Loucy (cell line): ENCODE measurements at regions not wholly inside any gene's neighbourhood (a gene's known extent, or its start where the extent isn't known, plus 50 kb on each side); places are given as distances from the start of the nearest gene placed in this dataset.

Experiments used
- H2AFZ ChIP-seq: fragments of 200-600 bp; sonication (generic); 2 replicates; pipeline ENCODE4 v1.6.0; 2016; ENCODE audit warnings: antibody characterized with exemption, mild to moderate bottlenecking, low read length, moderate library complexity
- H3F3A ChIP-seq: fragments of 200-600 bp; 2 replicates; pipeline ENCODE4 v1.6.0; 2016; ENCODE audit warnings: antibody characterized with exemption, low read depth, mild to moderate bottlenecking
- H3K27me3 ChIP-seq: fragments of 200-600 bp; sonication (generic); 2 replicates; pipeline ENCODE4 v1.6.1; 2014; ENCODE audit warnings: low read length, mild to moderate bottlenecking; ENCODE audit not compliant: insufficient read depth, poor library complexity, severe bottlenecking
- H3K36me3 ChIP-seq: fragments of 200-600 bp; sonication (generic); 2 replicates; pipeline ENCODE4 v1.6.1; 2016; ENCODE audit warnings: low read length; ENCODE audit not compliant: insufficient read depth
- H3K4me1 ChIP-seq: fragments of 200-600 bp; sonication (generic); 2 replicates; pipeline ENCODE4 v1.5.1; 2014; ENCODE audit warnings: low read length, mild to moderate bottlenecking; ENCODE audit not compliant: insufficient read depth, poor library complexity, severe bottlenecking
- H3K4me2 ChIP-seq: fragments of 200-600 bp; sonication (generic); 2 replicates; pipeline ENCODE4 v1.6.0; 2014; ENCODE audit warnings: antibody characterized with exemption, low read length, low read depth, mild to moderate bottlenecking; ENCODE audit not compliant: poor library complexity, severe bottlenecking
- H3K4me3 ChIP-seq: fragments of 200-600 bp; sonication (generic); 2 replicates; pipeline ENCODE4 v1.5.1; 2014; ENCODE audit warnings: low read length, mild to moderate bottlenecking, mixed read lengths; ENCODE audit not compliant: poor library complexity, severe bottlenecking
- H3K79me2 ChIP-seq: fragments of 200-600 bp; sonication (generic); 2 replicates; pipeline ENCODE4 v1.6.1; 2014; ENCODE audit warnings: low read length; ENCODE audit not compliant: insufficient read depth
- H3K9ac ChIP-seq: fragments of 200-600 bp; sonication (generic); 2 replicates; pipeline ENCODE4 v1.6.0; 2014; ENCODE audit warnings: mild to moderate bottlenecking, low read depth, low read length, moderate library complexity; ENCODE audit not compliant: poor library complexity, severe bottlenecking
- H3K9me2 ChIP-seq: fragments of 200-600 bp; sonication (generic); replicated peaks from 2 replicates; pipeline ENCODE4 v1.6.1; 2016; ENCODE audit warnings: low read depth, low read length, mixed read lengths
- H3K9me3 ChIP-seq: fragments of 200-600 bp; sonication (generic); 2 replicates; pipeline ENCODE4 v1.6.1; 2014; ENCODE audit warnings: mild to moderate bottlenecking, antibody characterized with exemption, low read length, low read depth; ENCODE audit not compliant: insufficient read depth
- H4K20me1 ChIP-seq: fragments of 200-600 bp; sonication (generic); 2 replicates; pipeline ENCODE4 v1.6.0; 2014; ENCODE audit warnings: antibody characterized with exemption, low read length, mild to moderate bottlenecking; ENCODE audit not compliant: insufficient read depth, poor library complexity, severe bottlenecking
- CTCF ChIP-seq: fragments of 200-600 bp; sonication (generic); conservative IDR thresholded peaks from 2 replicates; pipeline ENCODE4 v1.5.1; 2014; ENCODE audit warnings: mild to moderate bottlenecking, antibody characterized with exemption, low read length
- EZH2phosphoT487 ChIP-seq: fragments of 200-600 bp; IDR thresholded peaks from 2 replicates; pipeline ENCODE4 v1.6.1; 2018; ENCODE audit warnings: antibody characterized with exemption, mild to moderate bottlenecking, moderate library complexity, borderline replicate concordance

DNA sequence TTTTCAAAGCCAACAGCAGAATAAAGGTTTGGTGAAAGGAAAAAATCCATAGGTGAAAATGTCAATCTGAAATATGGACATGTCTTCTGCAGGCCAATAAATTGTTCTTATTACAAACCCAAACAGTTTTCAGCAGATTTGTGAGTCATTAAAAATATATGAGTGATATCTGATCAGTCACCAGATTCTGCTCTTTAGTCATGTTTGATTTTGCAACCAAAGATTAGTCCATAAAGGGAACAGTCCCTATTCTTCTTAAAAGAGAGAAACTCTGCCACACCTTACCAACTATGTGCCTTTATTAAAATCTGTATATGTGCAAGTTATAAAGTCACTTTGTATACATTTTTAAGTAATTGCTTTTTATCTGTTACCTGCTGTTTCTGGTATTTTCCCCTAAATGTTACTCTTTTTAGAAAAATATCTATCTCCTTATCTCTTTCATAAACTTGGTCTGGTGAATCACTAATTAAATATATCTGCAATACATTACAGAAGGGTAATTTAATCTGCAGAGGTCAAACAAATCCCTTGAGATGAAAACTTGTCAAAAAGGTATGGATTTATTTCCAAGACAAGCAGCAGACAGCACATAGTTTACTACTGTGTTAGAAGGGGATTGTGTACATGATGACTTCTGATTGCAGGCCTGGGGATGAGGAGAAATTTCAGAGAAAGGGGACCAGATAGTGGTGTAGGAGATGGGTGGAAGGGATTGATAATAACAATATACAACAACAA lies 322.9 kb upstream of the NWD2 start:
- Histone ChIP-seq H4K20me1 (no peaks in the 10 kb centered on the region), H3K27me3 (no peaks in the 10 kb centered on the region), H2AFZ (no peak overlapping the region), H3K9me2 (no peaks in the 10 kb centered on the region), H3F3A (no peaks in the 10 kb centered on the region), H3K4me2 (no peak overlapping the region), H3K4me1 (no peaks in the 10 kb centered on the region), H3K9me3 (no peaks in the 10 kb centered on the region), H3K36me3 (no peaks in the 10 kb centered on the region), H3K4me3 (no peak overlapping the region), H3K9ac (no peak overlapping the region), H3K79me2 (no peaks in the 10 kb centered on the region)
- TF ChIP-seq EZH2phosphoT487 = no peak
- no peak for TF ChIP-seq CTCF

DNA sequence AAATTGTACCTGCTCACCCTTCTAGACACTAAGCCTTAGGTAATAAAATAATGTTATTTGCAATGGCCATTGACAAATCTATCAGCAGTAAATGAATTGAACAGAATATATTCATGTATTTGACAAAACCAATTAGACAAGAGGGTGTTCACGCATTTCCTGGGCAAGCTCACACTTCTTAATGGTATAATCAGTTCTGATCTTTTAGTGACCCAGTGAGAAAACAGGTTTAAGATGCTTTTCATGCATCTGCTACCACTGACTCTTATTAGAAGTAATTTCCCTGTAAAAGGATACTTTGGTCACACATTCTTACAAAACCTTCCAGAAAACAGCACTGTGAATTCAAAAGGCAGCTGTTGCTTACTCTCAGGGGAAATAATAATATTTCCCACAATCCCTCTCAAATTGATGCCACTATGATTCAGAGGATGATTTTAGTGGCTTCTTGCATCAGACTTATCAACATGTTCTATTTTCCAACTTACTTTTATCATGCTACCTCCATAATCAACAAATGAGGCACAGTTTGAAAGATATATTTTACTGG lies 313.9 kb upstream of the NWD2 start:
- Histone ChIP-seq H3F3A (no peaks in the 10 kb centered on the region), H3K9ac (no peak overlapping the region), H3K27me3 (no peaks in the 10 kb centered on the region), H3K36me3 (no peaks in the 10 kb centered on the region), H2AFZ (no peak overlapping the region), H4K20me1 (no peaks in the 10 kb centered on the region), H3K9me2 (no peaks in the 10 kb centered on the region), H3K9me3 (no peaks in the 10 kb centered on the region), H3K79me2 (no peaks in the 10 kb centered on the region), H3K4me3 (no peak overlapping the region), H3K4me2 (no peak overlapping the region), H3K4me1 (no peaks in the 10 kb centered on the region)
- TF ChIP-seq CTCF (no peak), EZH2phosphoT487 (no peak)

- Histone ChIP-seq H3K4me2 (no peak overlapping the region), H3K27me3 (no peaks in the 10 kb centered on the region), H3K4me3 (no peak overlapping the region), H3F3A (no peaks in the 10 kb centered on the region), H3K9me3 (no peaks in the 10 kb centered on the region), H3K79me2 (no peaks in the 10 kb centered on the region), H3K36me3 (no peaks in the 10 kb centered on the region), H3K9me2 (no peaks in the 10 kb centered on the region), H3K4me1 (no peaks in the 10 kb centered on the region), H3K9ac (no peak overlapping the region), H2AFZ (no peak overlapping the region), H4K20me1 (no peaks in the 10 kb centered on the region)
- TF ChIP-seq CTCF (no peak), EZH2phosphoT487 (no peak)
Observed at GRCh38 chr4:36944232-36944631, 300.3 kb upstream of the NWD2 start.
